Fibroblast of the conjunctiva (primary cell): ENCODE measurements at regions not wholly inside any gene's neighbourhood (a gene's known extent, or its start where the extent isn't known, plus 50 kb on each side); places are given as distances from the start of the nearest gene placed in this dataset.

ENCODE experiments used
- DNase-seq: peaks from one replicate; pipeline ENCODE4 v3.0.0-alpha.2; 2010; ENCODE audit warnings: low read depth

DNA sequence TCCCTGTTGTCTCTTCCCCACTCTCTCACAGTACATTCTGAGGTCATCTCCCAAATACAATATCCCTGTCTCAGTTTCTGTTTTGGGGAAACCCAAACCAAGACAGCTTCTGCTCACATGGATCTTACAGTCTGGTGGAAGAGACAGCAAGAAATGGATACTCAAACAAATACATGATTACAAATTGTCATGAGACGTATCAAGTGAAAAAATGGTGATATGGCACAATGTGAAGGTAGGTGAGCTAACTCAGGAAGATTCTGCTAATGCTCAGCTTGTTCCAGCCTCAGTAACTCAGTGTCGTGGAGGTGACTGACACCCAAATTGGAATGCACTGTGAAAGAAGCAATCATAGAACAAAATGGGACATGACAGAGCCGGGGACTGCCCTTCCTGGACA is 68.3 kb downstream of the CHST1 start:
- DNase-seq = no peak

- no peak for DNase-seq
Observed at GRCh38 chr11:45596571-45596970, 68.9 kb downstream of the CHST1 start.

DNA sequence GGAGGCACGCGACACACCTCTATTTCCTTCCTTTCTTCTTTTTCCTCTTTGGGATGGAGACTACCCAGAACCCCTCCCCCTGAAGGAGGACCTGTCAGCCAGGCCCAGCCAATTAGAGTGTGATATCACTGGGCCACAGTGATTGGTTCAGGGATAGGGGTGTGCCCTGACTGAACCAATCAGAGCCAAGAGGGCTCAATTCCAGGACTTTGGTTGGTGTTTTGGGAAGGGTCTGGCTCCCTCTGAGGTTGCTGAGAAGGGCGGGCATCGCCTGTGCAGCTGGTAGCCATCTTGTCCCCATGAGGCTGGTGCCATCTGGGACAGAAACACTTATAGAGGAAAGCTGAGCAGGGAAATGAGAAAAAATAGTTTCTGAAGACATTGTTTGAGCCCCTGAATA is 71.4 kb downstream of the CHST1 start:
- no peak for DNase-seq

- DNase-seq = no peak
Observed at GRCh38 chr11:45592636-45593035, 72.8 kb downstream of the CHST1 start.

GRCh38 chr11:45590743-45591142 is 74.7 kb downstream of the CHST1 start:
- DNase-seq = no peak

DNA sequence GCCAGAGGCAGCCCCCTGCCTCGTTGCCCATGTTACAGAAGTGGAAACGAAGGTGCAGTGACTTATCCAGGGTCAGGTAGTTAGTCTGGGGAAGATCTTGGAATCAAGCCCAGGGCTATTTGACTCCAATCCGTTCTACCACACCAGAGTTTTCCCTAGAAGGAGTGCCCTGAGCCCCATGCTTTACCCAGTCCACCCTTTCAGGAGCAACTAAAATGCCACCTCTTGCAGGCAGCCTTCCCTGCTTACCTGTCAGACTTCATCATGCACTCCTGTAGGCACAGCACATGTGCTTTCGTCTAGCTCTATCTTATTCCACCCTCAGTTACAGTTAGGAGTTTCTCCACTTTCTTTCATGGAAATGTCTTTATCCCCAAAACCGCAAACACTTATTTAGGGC is 80.2 kb downstream of the CHST1 start:
- DNase-seq = no peak

DNA sequence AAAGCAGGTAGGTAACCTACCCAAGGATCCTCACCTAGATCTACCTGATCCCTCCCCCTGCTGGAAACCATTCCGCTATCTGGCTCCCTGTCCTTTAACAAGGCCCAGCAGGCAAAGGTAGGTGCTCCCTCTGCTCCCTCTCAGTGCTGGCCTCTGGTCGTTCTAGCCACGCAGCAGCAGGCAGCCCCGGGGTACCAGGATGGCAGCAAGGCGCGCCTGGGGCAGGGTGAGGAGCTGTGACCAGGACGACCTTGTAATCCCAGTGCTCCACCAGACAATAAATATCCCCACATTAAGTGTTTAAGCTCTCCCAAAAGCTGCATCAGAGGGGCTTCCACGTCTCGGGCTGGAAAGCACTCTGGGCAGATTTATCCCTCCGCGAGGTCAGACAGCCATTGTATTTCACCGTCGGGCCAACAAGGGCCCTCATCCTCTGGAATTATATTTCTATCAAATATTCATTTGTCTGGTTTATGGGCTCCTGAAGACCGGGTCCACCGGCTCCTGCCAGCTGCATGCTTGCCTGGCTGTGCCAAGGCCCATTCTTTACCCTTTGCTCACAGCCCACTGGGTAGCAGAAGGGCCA is 81.3 kb downstream of the CHST1 start:
- DNase-seq = no peak

DNA sequence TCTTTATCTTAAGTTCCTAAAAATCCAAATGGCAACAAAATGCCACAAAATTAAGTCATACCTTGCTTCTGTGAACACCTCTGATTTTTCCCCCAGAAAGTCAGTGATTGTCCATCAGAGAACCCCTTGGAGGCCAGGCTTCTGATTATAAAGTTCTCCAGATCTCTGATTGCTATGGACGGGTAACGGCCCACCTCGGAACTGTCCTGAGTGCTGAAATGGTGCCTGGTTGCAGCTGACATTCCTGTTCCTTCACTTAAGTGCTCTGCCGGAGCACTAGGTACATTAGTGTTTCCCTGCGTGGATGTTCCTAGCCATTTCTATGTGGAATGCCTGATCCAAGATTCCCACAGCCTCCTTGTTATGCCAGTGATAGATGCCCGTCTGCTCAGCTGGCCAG is 85.0 kb downstream of the CHST1 start:
- no peak for DNase-seq

DNA sequence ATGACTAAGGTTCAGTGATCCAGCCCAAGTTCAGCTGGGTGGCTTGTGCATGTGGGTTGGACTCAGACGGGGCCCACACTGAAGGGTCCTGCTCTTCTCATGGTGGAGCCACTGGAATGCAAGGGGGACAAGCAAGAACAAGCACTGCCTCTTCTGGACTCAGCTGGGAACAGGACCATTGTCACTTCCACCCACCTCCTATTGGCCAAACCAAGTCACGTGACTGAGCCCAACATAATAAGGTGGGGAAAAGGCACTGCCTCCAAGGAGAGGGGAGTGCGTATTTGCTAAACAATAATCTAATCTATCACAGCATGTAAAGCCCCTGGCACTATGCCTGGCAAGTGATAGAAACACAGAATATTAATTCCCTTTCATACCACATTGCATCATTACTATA is 87.1 kb downstream of the CHST1 start:
- no peak for DNase-seq

DNA sequence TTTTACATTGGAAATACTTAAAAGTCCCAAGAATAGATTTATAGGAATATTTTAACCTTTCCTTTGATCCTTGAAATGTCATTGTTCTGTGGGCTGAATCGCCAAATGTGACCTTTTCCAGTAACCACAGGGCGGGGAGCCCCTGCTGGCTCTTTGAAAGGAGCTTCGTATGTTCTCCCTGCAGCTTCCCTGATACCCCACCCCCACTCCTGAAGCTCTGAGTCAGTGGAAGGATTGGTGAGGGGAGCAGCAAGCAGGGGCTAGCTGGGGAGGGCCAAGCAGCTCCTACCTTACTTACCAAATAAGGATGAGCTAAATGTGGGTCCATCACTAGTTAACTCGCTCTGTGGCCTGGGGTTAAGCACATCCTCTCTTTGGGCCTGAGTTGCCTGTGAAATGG is 87.7 kb downstream of the CHST1 start:
- no peak for DNase-seq

- no peak for DNase-seq
Observed at GRCh38 chr11:45576461-45577215, 88.8 kb downstream of the CHST1 start.

GRCh38 chr11:45573728-45574127 is 91.7 kb downstream of the CHST1 start:
- DNase-seq = no peak

GRCh38 chr11:45572354-45573123 is 92.9 kb downstream of the CHST1 start:
- no peak for DNase-seq

GRCh38 chr11:45569776-45570175 is 95.6 kb downstream of the CHST1 start:
- no peak for DNase-seq

GRCh38 chr11:45568049-45568448 is 97.4 kb downstream of the CHST1 start:
- DNase-seq = no peak

DNA sequence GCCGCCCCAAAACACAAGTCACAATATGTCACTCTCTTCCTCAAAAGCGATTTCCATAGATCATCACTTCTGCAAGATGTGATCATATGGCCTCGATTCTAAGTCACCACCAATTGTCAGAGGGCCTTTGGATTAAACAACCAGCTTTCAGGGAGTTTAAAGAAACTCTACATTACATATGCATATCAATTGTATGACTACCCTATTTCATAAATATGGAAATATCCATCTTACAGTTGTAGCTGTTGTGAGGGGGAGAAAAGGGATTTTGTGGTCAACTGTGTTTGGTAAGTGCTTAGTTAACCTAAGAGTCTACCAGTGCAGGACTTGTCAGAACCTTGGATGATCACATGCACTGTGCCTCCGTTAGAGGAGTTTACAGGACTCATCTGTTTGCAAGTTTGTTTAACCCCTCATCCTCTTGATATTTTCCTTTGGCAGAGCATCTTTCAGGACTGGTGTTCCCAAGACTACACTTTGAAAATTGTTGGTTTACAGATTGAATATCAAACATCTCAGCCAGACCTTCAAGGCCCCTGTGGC is 99.9 kb downstream of the CHST1 start:
- no peak for DNase-seq

- no peak for DNase-seq
Observed at GRCh38 chr11:45563810-45564209, 101.6 kb downstream of the CHST1 start.

GRCh38 chr11:45563171-45563570 is 102.3 kb downstream of the CHST1 start:
- DNase-seq = no peak

DNA sequence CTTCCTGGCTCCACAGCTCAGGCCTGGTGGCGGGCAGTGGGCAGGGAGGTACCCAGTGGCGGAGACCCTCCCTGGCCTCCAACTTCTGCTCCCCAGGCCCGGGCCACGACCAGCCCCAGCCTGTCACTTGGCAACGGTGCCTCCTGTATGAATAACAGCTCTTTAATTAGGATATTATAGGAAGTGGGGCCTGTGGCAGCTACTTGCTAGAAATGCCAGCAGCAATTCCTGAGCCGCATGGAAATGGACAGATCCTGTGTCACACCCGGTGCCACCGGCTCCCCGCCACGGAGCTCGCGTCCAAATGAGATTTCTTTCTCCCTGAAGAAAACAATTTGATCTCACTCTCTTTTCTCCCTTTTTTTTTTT is 104.5 kb downstream of the CHST1 start:
- no peak for DNase-seq

- no peak for DNase-seq
Observed at GRCh38 chr11:45560155-45560912, 105.1 kb downstream of the CHST1 start.

GRCh38 chr11:45556851-45557707 is 108.3 kb downstream of the CHST1 start:
- DNase-seq = peak; percentile 60
